Colonic mucosa (tissue), 4 donors: ENCODE measurements at regions not wholly inside any gene's neighbourhood (a gene's known extent, or its start where the extent isn't known, plus 50 kb on each side); places are given as distances from the start of the nearest gene placed in this dataset.

ENCODE experiments used
- DNase-seq: peaks from one replicate; pipeline ENCODE4 v3.0.0-alpha.2; 2020
- H3K27ac ChIP-seq: fragments of 200-600 bp; one replicate; pipeline ENCODE4 v1.8.0; 2021
- H3K27me3 ChIP-seq: fragments of 200-600 bp; one replicate; pipeline ENCODE4 v1.8.0; 2021
- H3K36me3 ChIP-seq: fragments of 200-600 bp; one replicate; pipeline ENCODE4 v1.8.0; 2021
- H3K4me1 ChIP-seq: fragments of 200-600 bp; one replicate; pipeline ENCODE4 v1.8.0; 2021; ENCODE audit warnings: mild to moderate bottlenecking
- H3K4me3 ChIP-seq: fragments of 200-600 bp; one replicate; pipeline ENCODE4 v1.8.0; 2021
- H3K9ac ChIP-seq, 2 donors: one replicate each; pipeline ENCODE4 v1.7.0; 2013; ENCODE audit warnings: control low read depth in 2 of 2, low read depth in 2 of 2, low read length in 2 of 2
- H3K9me3 ChIP-seq: fragments of 200-600 bp; one replicate; pipeline ENCODE4 v1.8.0; 2021
- CTCF ChIP-seq: fragments of 200-600 bp; IDR thresholded peaks from one replicate; pipeline ENCODE4 v1.8.0; 2022; ENCODE audit warnings: antibody characterized with exemption, mild to moderate bottlenecking
- intact Hi-C: fragments of 100-400 bp; cut with DNase I; formaldehyde crosslinking; loops from one replicate; pipeline ENCODE4 v1.14.1; 2022
- donor health status: healthy.
- donor health status: DM: no; HTN: no; CAD: no.
- donor health status: DM: no; HTN: no; CAD: no.

- Histone ChIP-seq H3K27ac (no peak overlapping the region), H3K27me3 (no peaks in the 10 kb centered on the region), H3K4me1 (no peaks in the 10 kb centered on the region), H3K36me3 (no peaks in the 10 kb centered on the region), H3K9ac (no peak overlapping the region), H3K9me3 (no peaks in the 10 kb centered on the region), H3K4me3 (no peak overlapping the region)
- intact Hi-C loops = no loop called here
- TF ChIP-seq CTCF = no peak
- DNase-seq = no peak
These were observed 242.8 kb upstream of the HNRNPA3 start for GRCh38 chr2:176969642-176970359.

- H3K9ac ChIP-seq = no peak overlapping the region
- intact Hi-C loops = no loop called here
- no peaks in the 10 kb centered on the region for H3K4me1 ChIP-seq
- no peaks in the 10 kb centered on the region for H3K36me3 ChIP-seq
- no peak overlapping the region for H3K4me3 ChIP-seq
- H3K27ac ChIP-seq = no peak overlapping the region
- H3K9me3 ChIP-seq = no peaks in the 10 kb centered on the region
- H3K27me3 ChIP-seq = no peaks in the 10 kb centered on the region
- no peak for TF ChIP-seq CTCF
- no peak for DNase-seq
These were observed 235.6 kb upstream of the HNRNPA3 start for GRCh38 chr2:176976736-176977685.

- H3K4me1 ChIP-seq = no peaks in the 10 kb centered on the region
- TF ChIP-seq CTCF = no peak
- no peak for DNase-seq
- no peak overlapping the region for H3K9ac ChIP-seq
- H3K27ac ChIP-seq = no peak overlapping the region
- H3K4me3 ChIP-seq = no peak overlapping the region
- intact Hi-C loops = no loop called here
- H3K9me3 ChIP-seq = no peaks in the 10 kb centered on the region
- H3K27me3 ChIP-seq = no peaks in the 10 kb centered on the region
- no peaks in the 10 kb centered on the region for H3K36me3 ChIP-seq
These were observed 233.7 kb upstream of the HNRNPA3 start for GRCh38 chr2:176978921-176979320.

GRCh38 chr2:176979981-176980710, 232.4 kb upstream of the HNRNPA3 start:
- Histone ChIP-seq H3K27ac (no peak overlapping the region), H3K27me3 (no peaks in the 10 kb centered on the region), H3K4me1 (no peaks in the 10 kb centered on the region), H3K36me3 (no peaks in the 10 kb centered on the region), H3K9me3 (no peaks in the 10 kb centered on the region), H3K4me3 (no peak overlapping the region), H3K9ac (no peak overlapping the region)
- no peak for DNase-seq
- intact Hi-C loops = no loop called here
- TF ChIP-seq CTCF = no peak

- intact Hi-C loops = no loop called here
- H3K9ac ChIP-seq = no peak overlapping the region
- H3K27me3 ChIP-seq = no peaks in the 10 kb centered on the region
These were observed 227.6 kb upstream of the HNRNPA3 start for GRCh38 chr2:176984987-176985386.

More at GRCh38 chr2:176984987-176985386, 227.6 kb upstream of the HNRNPA3 start:
- Histone ChIP-seq H3K4me1 (no peaks in the 10 kb centered on the region), H3K36me3 (no peaks in the 10 kb centered on the region), H3K9me3 (no peaks in the 10 kb centered on the region), H3K4me3 (no peak overlapping the region), H3K27ac (no peak overlapping the region)
- TF ChIP-seq CTCF = no peak
- no peak for DNase-seq
